PC-9 (cell line): ENCODE measurements at regions not wholly inside any gene's neighbourhood (a gene's known extent, or its start where the extent isn't known, plus 50 kb on each side); places are given as distances from the start of the nearest gene placed in this dataset.
"Not testable (repeated sequence)": the region's sequence is repeated elsewhere in the genome, so short reads cannot be mapped to it uniquely, and the experiment has no call there.

ENCODE experiments used
- BruUV-seq: library from RNA; stranded (reverse); fragments of 400-500 nt; replicated peaks from 2 replicates; lab custom pipeline; 2021; lab: Mats Ljungman, UMichigan
- CTCF ChIA-PET: fragments of 300-600 bp; sonication (Branson Sonifier 250); formaldehyde crosslinking; loops from one replicate; lab custom pipeline; 2022; ENCODE audit warnings: antibody characterized with exemption; lab: Charles Lee
- POLR2A ChIA-PET: fragments of 300-600 bp; sonication (Branson Sonifier 250); formaldehyde crosslinking; loops from one replicate; lab custom pipeline; 2022; ENCODE audit warnings: antibody characterized with exemption; ENCODE audit not compliant: unreplicated experiment; lab: Charles Lee
- DNase-seq, 2 experiments: peaks; one replicate each; pipeline versions ENCODE4 v3.0.0 to v3.0.0-alpha.2; 2015 to 2022; ENCODE audit warnings: mixed read lengths in 1 of 2
- H2AFZ ChIP-seq: fragments of 200-600 bp; sonication (generic); 2 replicates; pipeline ENCODE4 v1.8.1; 2017; ENCODE audit warnings: antibody characterized with exemption
- H3F3A ChIP-seq: fragments of 200-600 bp; sonication (generic); 2 replicates; pipeline ENCODE4 v1.8.1; 2017; ENCODE audit warnings: antibody characterized with exemption, mild to moderate bottlenecking, low read depth; ENCODE audit not compliant: insufficient read depth
- H3K27ac ChIP-seq: fragments of 200-600 bp; sonication (generic); 2 replicates; pipeline ENCODE4 v1.6.1; 2016; ENCODE audit warnings: mixed run types
- H3K27me3 ChIP-seq: fragments of 200-600 bp; sonication (generic); 2 replicates; pipeline ENCODE4 v1.6.1; 2016; ENCODE audit warnings: low read depth, mixed run types; ENCODE audit not compliant: insufficient read depth
- H3K36me3 ChIP-seq: fragments of 200-600 bp; sonication (generic); 2 replicates; pipeline ENCODE4 v1.6.1; 2016; ENCODE audit warnings: low read depth, mixed run types
- H3K4me1 ChIP-seq: fragments of 200-600 bp; sonication (generic); replicated peaks from 2 replicates; pipeline ENCODE4 v1.6.1; 2016; ENCODE audit warnings: mixed run types; ENCODE audit not compliant: insufficient read depth
- H3K4me2 ChIP-seq: fragments of 200-600 bp; sonication (generic); 2 replicates; pipeline ENCODE4 v1.6.1; 2017; ENCODE audit warnings: mixed run types
- H3K4me3 ChIP-seq: fragments of 200-600 bp; sonication (generic); 2 replicates; pipeline ENCODE4 v1.6.1; 2016; ENCODE audit warnings: mixed run types
- H3K79me2 ChIP-seq: fragments of 200-600 bp; sonication (generic); 2 replicates; pipeline ENCODE4 v1.6.1; 2017; ENCODE audit warnings: low read depth, mixed run types
- H3K9me2 ChIP-seq: fragments of 200-600 bp; sonication (generic); 2 replicates; pipeline ENCODE4 v1.8.1; 2017; ENCODE audit warnings: mild to moderate bottlenecking; ENCODE audit not compliant: insufficient read depth
- H3K9me3 ChIP-seq: fragments of 200-600 bp; sonication (generic); 2 replicates; pipeline ENCODE4 v1.8.1; 2016; ENCODE audit warnings: low read depth; ENCODE audit not compliant: insufficient read depth
- H4K20me1 ChIP-seq: fragments of 200-600 bp; sonication (generic); 2 replicates; pipeline ENCODE4 v1.8.1; 2017; ENCODE audit not compliant: insufficient read depth
- EZH2 ChIP-seq: fragments of 200-600 bp; sonication (generic); IDR thresholded peaks from 2 replicates; pipeline ENCODE4 v1.8.0; 2017; ENCODE audit warnings: antibody characterized with exemption, low read depth
- intact Hi-C: fragments of 100-400 bp; cut with micrococcal nuclease; formaldehyde crosslinking; loops from one replicate; pipeline ENCODE4 v1.10.0; 2022; ENCODE audit not compliant: unreplicated experiment
- TF ChIP-seq, protein P1 (sequence below): fragments of 200-600 bp; sonication (generic); conservative IDR thresholded peaks from 2 replicates; pipeline ENCODE4 v1.6.1; 2017; ENCODE audit warnings: mixed run types, antibody characterized with exemption, mild to moderate bottlenecking, moderate library complexity

DNA sequence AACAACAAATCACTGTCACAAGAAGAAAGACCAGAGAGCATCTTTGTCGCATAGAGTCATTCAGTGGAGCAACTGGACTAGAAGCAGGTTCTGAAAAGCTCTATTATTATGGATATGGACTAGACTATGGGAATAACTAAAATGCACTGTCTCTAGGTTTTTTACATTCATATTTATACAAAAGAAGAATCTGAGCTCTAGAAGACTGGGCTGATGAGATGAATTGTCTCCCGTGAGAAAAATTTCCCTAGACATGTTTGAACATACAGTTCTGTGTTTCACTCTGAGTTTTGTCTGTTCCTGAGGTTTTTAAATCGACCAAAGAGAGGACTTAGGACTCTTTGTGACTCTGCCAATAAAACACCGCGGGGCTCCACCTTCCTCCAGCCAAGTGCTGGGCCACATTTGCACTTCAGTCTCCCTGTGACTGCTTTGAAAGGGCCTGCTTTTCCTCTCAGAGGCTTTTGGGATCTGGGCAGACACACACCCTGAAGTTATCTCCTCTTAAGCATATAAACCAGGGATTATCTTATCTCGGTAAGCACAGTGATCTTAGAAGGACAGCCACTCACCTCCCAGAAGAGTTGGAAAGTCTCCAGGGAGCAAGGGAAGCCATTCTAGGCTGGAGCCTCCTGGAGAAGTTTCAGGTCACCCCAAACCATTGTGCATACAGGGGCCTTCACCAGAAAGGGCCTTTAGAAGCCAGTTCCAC, 101.0 kb upstream of the JCAD start:
- TF ChIP-seq EZH2, result no peak
- TF ChIP-seq, protein P1, sequence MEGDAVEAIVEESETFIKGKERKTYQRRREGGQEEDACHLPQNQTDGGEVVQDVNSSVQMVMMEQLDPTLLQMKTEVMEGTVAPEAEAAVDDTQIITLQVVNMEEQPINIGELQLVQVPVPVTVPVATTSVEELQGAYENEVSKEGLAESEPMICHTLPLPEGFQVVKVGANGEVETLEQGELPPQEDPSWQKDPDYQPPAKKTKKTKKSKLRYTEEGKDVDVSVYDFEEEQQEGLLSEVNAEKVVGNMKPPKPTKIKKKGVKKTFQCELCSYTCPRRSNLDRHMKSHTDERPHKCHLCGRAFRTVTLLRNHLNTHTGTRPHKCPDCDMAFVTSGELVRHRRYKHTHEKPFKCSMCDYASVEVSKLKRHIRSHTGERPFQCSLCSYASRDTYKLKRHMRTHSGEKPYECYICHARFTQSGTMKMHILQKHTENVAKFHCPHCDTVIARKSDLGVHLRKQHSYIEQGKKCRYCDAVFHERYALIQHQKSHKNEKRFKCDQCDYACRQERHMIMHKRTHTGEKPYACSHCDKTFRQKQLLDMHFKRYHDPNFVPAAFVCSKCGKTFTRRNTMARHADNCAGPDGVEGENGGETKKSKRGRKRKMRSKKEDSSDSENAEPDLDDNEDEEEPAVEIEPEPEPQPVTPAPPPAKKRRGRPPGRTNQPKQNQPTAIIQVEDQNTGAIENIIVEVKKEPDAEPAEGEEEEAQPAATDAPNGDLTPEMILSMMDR, result no peak

GRCh38 chr10:30159614-30160013, 100.2 kb upstream of the JCAD start:
- H3K9me2 ChIP-seq, H3K27ac ChIP-seq, H3K36me3 ChIP-seq, H3K4me1 ChIP-seq, CTCF ChIA-PET, H3K4me3 ChIP-seq, intact Hi-C loops, DNase-seq, H3K4me2 ChIP-seq, BruUV-seq, H3F3A ChIP-seq, H3K27me3 ChIP-seq, H2AFZ ChIP-seq, H3K79me2 ChIP-seq, H3K9me3 ChIP-seq, H4K20me1 ChIP-seq: not testable (repeated sequence)
- POLR2A ChIA-PET, result interaction anchor here (0.5 to 0.6 kb wide), 2 partner anchors 93 to 163 kb away, joined by 3 to 4 read pairs; no protein-coding TSS in a partner anchor

More for the DNA sequence above, 101.0 kb upstream of the JCAD start:
- H3K27me3 ChIP-seq, result no peaks in the 10 kb centered on the region
- H3K4me3 ChIP-seq, result no peak overlapping the region
- POLR2A ChIA-PET, result interaction anchor here (0.6 kb wide), 1 partner anchor 162 kb away, joined by 3 read pairs; no protein-coding TSS in a partner anchor
- no peaks in the 10 kb centered on the region for H3K9me2 ChIP-seq
- CTCF ChIA-PET, result no interaction called here
- H3K9me3 ChIP-seq, result no peaks in the 10 kb centered on the region
- H3F3A ChIP-seq, result no peaks in the 10 kb centered on the region
- H2AFZ ChIP-seq, result no peak overlapping the region
- no peaks in the 10 kb centered on the region for H3K4me1 ChIP-seq
- DNase-seq, result no peak
- no peaks in the 10 kb centered on the region for H4K20me1 ChIP-seq
- no peak overlapping the region for H3K4me2 ChIP-seq
- H3K36me3 ChIP-seq, result no peaks in the 10 kb centered on the region
- BruUV-seq, result no TSS peak
- H3K27ac ChIP-seq, result no peak overlapping the region
- H3K79me2 ChIP-seq, result no peaks in the 10 kb centered on the region
- intact Hi-C loops, result no loop called here

DNA sequence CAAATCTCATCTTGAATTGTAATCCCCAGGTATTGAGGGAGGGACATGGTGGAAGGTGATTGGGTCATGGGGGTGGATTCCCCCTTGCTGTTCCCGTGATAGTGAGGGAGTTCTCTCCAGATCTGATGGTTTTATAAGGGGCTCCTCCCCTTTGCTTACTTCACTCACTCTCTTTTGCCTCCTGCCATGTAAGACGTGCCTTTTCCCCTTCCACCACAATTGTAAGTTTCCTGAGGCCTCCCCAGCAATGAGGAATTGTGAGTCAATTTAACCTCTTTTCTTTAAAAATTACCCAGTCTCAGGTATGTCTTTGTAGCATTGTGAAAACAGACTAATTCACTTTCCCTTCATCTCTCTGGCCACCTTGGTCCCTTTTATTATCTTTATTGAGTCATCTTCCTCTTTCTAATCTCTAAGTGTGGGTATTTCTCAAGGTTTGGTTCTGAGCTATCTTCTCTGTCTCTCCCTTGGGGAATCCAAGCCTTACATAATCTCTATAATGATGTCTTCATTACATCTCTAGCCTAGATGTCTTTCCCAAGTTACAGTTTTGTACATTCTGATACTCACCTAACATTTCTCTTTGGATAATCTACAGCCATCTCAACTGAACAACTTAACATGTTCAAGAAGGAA, 99.1 kb upstream of the JCAD start:
- H2AFZ ChIP-seq, result no peak overlapping the region
- no peak for DNase-seq
- no peak overlapping the region for H3K4me2 ChIP-seq
- no peaks in the 10 kb centered on the region for H3K79me2 ChIP-seq
- no peaks in the 10 kb centered on the region for H3F3A ChIP-seq
- no peak overlapping the region for H3K4me3 ChIP-seq
- ChIA-PET POLR2A (no interaction called here), CTCF (no interaction called here)
- H3K36me3 ChIP-seq, result no peaks in the 10 kb centered on the region
- H4K20me1 ChIP-seq, result no peaks in the 10 kb centered on the region
- no peaks in the 10 kb centered on the region for H3K4me1 ChIP-seq
- no peaks in the 10 kb centered on the region for H3K9me3 ChIP-seq
- no peaks in the 10 kb centered on the region for H3K27me3 ChIP-seq
- intact Hi-C loops, result no loop called here
- no peaks in the 10 kb centered on the region for H3K9me2 ChIP-seq
- H3K27ac ChIP-seq, result no peak overlapping the region
- no TSS peak for BruUV-seq
- no peak for TF ChIP-seq EZH2

DNA sequence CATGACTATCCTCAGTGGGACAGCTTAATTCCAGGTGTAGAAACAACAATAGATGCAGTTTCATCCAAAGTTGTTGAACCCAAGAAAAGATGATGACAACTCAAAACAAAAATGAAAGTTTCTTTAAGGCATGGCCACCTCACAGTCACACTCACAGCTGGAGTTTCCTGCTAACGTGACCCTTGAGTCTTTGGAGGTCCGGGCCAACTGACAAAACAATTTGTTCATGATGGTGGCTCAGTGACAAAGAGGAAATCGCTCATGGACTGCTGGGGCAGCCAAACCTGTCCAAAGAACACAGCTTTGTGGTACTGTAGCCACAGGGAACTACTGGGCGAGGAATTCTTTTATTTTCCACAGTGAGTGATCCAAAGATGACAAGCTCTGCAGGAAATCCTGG, 96.0 kb upstream of the JCAD start:
- no peak overlapping the region for H3K27ac ChIP-seq
- no peak overlapping the region for H3K4me3 ChIP-seq
- no peak for DNase-seq
- no peaks in the 10 kb centered on the region for H4K20me1 ChIP-seq
- H3K9me3 ChIP-seq, result no peaks in the 10 kb centered on the region
- H2AFZ ChIP-seq, result no peak overlapping the region
- H3K9me2 ChIP-seq, result no peaks in the 10 kb centered on the region
- H3K27me3 ChIP-seq, result no peaks in the 10 kb centered on the region
- ChIA-PET POLR2A (no interaction called here), CTCF (no interaction called here)
- no peaks in the 10 kb centered on the region for H3K79me2 ChIP-seq
- TF ChIP-seq, protein P1, result no peak
- no peak for TF ChIP-seq EZH2
- peaks cover 3% of the 10 kb centered on the region; the same call in 1 of the 2 replicates for H3F3A ChIP-seq
- no peaks in the 10 kb centered on the region for H3K36me3 ChIP-seq
- no TSS peak for BruUV-seq
- H3K4me2 ChIP-seq, result no peak overlapping the region
- peaks cover 11% of the 10 kb centered on the region for H3K4me1 ChIP-seq
- intact Hi-C loops, result no loop called here
